ENCODE measurements at regions not wholly inside any gene's neighbourhood (a gene's known extent, or its start where the extent isn't known, plus 50 kb on each side); places are given as distances from the start of the nearest gene placed in this dataset.

DNA sequence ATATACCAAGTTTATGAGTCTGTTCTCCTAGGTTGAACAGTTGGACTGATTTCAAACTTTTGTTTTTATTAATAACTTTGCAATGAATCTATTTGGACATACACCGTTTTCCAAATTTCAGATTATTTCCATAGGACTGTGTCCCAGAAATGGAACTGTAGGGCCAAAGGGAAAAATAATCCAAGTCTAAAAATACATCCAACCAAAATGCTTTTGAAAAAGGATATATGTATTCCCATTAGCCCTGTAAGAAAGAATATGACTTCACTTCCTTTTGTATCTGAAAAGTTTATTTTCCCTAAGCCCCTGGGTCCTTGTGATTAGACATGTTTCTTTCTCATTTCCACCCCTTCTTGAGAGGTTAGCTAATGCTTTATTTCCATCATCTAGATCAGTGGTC is 434.2 kb upstream of the MKI67 start:
- Histone ChIP-seq H3K27me3 (ENCODE audit: insufficient read depth, low read length) (no peaks in the 10 kb centered on the region), H3K9me3 (ENCODE audit: insufficient read depth, low read depth, low read length) (peaks cover 8% of the 10 kb centered on the region; the same call in 1 of the 2 replicates), H3K9ac (ENCODE audit: low read depth, low read length) (no peak overlapping the region), H3K36me3 (ENCODE audit: insufficient read depth, low read length) (no peaks in the 10 kb centered on the region), H3K4me3 (ENCODE audit: low read length) (no peak overlapping the region), H3K4me1 (ENCODE audit: insufficient read depth, low read length) (no peaks in the 10 kb centered on the region), H3K27ac (ENCODE audit: low read depth, low read length) (no peak overlapping the region)
- WGBS, result 100% methylated on average over 1 of the region's 1 CpG

DNA sequence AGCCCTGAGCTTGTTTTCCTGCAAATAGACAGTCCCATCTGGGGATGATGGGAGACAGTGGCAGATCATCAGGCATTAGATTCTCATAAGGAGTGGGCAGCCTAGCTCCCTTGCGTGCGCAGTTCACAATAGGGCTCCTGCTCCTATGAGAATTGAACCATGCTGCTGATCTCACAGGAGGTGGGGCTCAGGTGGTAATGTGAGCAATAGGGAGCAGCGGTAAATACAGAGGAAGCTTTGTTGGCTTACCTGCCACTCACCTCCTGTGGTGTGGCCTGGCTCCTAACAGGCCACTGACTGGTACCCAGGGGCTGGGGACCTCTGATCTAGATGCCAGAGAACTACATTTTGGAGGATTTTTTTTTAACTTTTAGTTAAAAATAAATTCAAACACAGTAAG is 434.8 kb upstream of the MKI67 start:
- Histone ChIP-seq H3K27me3 (ENCODE audit: insufficient read depth, low read length) (no peaks in the 10 kb centered on the region), H3K27ac (ENCODE audit: low read depth, low read length) (no peak overlapping the region), H3K4me1 (ENCODE audit: insufficient read depth, low read length) (no peaks in the 10 kb centered on the region), H3K36me3 (ENCODE audit: insufficient read depth, low read length) (no peaks in the 10 kb centered on the region), H3K4me3 (ENCODE audit: low read length) (no peak overlapping the region), H3K9me3 (ENCODE audit: insufficient read depth, low read depth, low read length) (peaks cover 8% of the 10 kb centered on the region; the same call in 1 of the 2 replicates), H3K9ac (ENCODE audit: low read depth, low read length) (no peak overlapping the region)
- WGBS, result 97% methylated on average over 3 of the region's 3 CpGs

DNA sequence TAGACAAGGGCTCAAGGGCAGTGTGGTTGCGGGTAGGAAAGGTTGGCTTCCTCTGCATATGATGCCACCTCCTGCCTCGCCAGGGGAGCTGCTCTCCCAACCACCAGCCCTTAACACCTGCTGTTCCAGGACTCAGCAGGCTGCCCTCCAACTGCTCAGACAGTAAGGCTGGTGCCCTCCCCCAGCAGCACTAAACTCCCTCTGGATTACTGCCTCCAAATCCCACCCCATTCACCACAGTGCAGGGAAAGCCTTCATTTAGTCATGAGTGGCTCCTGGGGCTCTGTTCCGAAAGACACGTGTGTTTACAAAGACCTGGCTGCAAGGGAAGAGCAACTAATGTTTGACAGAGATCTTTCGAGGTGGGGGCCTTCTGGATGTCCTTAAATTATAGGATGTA is 437.2 kb upstream of the MKI67 start:
- no peaks in the 10 kb centered on the region for H3K27me3 ChIP-seq (ENCODE audit: insufficient read depth, low read length)

DNA sequence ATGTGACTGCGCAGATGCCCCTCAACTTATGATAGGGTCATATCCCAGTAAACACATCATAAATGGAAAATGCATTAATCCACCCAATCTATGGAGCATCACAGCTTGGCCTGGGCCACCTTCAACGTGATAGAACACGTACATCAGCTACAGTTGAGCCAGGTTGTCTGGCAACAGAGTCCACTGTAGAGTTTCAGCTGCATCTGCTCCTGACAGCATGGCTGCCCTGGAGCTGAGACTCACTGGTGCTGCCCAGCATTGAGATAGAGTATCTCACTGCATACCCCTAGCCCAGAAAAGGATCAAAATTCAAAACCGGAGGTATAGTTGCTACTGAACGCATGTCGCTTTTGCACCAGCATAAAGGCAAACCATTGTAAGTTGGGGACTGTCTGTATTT is 437.7 kb upstream of the MKI67 start:
- Histone ChIP-seq H3K36me3 (ENCODE audit: insufficient read depth, low read length) (no peaks in the 10 kb centered on the region), H3K27ac (ENCODE audit: low read depth, low read length) (no peak overlapping the region), H3K9ac (ENCODE audit: low read depth, low read length) (no peak overlapping the region), H3K4me1 (ENCODE audit: insufficient read depth, low read length) (no peaks in the 10 kb centered on the region), H3K4me3 (ENCODE audit: low read length) (no peak overlapping the region), H3K27me3 (ENCODE audit: insufficient read depth, low read length) (no peaks in the 10 kb centered on the region), H3K9me3 (ENCODE audit: insufficient read depth, low read depth, low read length) (peaks cover 8% of the 10 kb centered on the region; the same call in 1 of the 2 replicates)
- WGBS, result 98% methylated on average over 6 of the region's 6 CpGs

More for the DNA sequence above, 437.2 kb upstream of the MKI67 start:
- Histone ChIP-seq H3K4me1 (ENCODE audit: insufficient read depth, low read length) (no peaks in the 10 kb centered on the region), H3K9me3 (ENCODE audit: insufficient read depth, low read depth, low read length) (peaks cover 8% of the 10 kb centered on the region; the same call in 1 of the 2 replicates), H3K4me3 (ENCODE audit: low read length) (no peak overlapping the region), H3K27ac (ENCODE audit: low read depth, low read length) (no peak overlapping the region), H3K36me3 (ENCODE audit: insufficient read depth, low read length) (no peaks in the 10 kb centered on the region), H3K9ac (ENCODE audit: low read depth, low read length) (no peak overlapping the region)
- WGBS, result 95% methylated on average over 5 of the region's 5 CpGs

DNA sequence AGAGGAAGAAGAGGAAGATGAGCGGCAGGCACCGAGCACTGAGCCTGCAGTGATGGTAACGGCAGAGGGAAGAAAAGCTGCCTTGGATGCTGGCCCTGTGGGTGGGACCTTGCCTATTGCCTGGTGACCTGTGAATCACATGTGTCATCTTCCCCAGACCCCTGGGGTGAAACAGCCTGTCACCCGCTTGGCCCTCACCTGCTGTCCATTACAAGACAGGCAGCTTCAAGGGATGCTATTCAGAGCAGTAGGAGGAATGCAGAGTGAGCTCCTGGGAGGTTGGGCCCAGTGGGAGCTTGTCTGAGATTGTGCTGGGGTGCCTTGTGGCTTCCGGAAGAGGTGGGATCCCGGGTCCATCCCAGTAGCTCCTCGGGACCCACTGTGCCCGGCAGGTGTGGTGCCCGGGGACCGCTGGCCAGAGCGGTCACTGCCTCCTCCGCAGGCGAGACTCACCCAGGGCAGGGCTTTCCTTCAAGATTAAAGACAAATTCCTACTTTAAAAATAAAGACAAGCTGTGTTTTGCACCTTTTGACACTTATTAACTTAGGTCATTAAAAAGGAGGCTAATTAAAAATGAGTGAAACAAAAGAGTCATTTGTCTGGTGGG is 440.2 kb upstream of the MKI67 start:
- Histone ChIP-seq H3K36me3 (ENCODE audit: insufficient read depth, low read length) (no peaks in the 10 kb centered on the region), H3K4me1 (ENCODE audit: insufficient read depth, low read length) (no peaks in the 10 kb centered on the region), H3K9me3 (ENCODE audit: insufficient read depth, low read depth, low read length) (peaks cover 2% of the 10 kb centered on the region; the same call in 1 of the 2 replicates), H3K4me3 (ENCODE audit: low read length) (no peak overlapping the region), H3K27me3 (ENCODE audit: insufficient read depth, low read length) (no peaks in the 10 kb centered on the region), H3K9ac (ENCODE audit: low read depth, low read length) (no peak overlapping the region), H3K27ac (ENCODE audit: low read depth, low read length) (no peak overlapping the region)
- WGBS, result 94% methylated on average over 13 of the region's 13 CpGs

DNA sequence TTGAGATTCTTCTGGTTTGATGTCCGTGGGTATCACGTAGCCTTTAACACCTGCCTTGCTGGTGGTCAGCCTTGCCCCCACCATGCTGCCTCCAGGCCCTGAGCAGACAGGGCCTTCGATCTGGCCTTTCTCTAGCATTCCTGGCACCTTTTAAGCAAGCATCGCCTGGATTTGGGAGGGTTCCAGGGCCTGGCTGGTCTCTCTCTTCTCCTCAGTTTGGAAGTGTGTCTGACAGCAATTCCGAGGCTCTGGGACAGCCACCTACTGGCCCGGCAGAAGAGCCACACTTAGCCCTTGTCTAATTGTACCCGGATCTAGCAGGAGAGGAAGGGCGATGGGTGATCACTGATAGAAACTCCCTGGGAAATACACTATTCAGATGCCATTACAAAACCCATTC is 441.3 kb upstream of the MKI67 start:
- no peaks in the 10 kb centered on the region for H3K27me3 ChIP-seq (ENCODE audit: insufficient read depth, low read length)
- WGBS, result 87% methylated on average over 8 of the region's 8 CpGs
- H3K4me1 ChIP-seq (ENCODE audit: insufficient read depth, low read length), result no peaks in the 10 kb centered on the region
- H3K27ac ChIP-seq (ENCODE audit: low read depth, low read length), result no peak overlapping the region
- H3K4me3 ChIP-seq (ENCODE audit: low read length), result no peak overlapping the region
- H3K9ac ChIP-seq (ENCODE audit: low read depth, low read length), result no peak overlapping the region
- no peaks in the 10 kb centered on the region for H3K9me3 ChIP-seq (ENCODE audit: insufficient read depth, low read depth, low read length)
- no peaks in the 10 kb centered on the region for H3K36me3 ChIP-seq (ENCODE audit: insufficient read depth, low read length)

DNA sequence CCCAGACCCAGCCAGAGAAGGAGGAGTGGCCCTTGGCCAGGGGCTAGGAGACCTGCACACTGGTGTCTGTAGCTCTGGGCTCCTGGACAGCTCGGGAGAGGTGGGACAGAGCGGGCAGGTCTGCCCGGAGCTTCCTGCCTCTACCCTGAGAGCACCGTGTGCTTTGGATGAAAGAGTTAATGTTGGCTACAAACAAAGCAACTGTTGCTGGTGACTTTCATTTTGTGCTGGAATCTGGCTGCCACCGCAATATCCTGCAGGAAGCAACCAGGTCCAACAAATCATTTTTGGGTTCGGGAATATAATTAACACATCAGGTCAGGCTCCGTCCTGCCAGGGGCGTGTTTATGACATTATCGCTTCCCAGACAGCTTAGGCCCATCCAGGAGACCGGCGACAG is 441.8 kb upstream of the MKI67 start:
- 94% methylated on average over 11 of the region's 11 CpGs for WGBS

DNA sequence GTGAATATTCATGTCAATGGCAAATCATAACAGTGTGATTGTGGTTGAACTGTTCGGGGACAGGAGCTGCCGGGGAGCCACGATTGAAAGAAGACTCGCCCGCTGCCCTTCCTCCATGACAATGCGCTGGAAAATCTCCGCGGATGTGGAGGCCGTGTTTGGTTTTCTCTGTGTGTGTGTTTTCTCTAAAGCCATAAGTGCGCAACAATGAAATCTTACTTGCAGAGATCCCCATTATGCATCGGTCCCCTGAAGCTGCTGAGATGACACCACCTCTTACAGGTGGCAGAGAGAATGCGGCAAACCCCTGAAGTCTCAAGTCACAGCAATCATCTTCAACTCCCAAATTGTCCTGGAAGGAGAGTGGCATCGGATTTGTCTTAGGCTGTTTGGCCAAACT is 442.3 kb upstream of the MKI67 start:
- Histone ChIP-seq H3K4me1 (ENCODE audit: insufficient read depth, low read length) (no peaks in the 10 kb centered on the region), H3K27ac (ENCODE audit: low read depth, low read length) (no peak overlapping the region), H3K27me3 (ENCODE audit: insufficient read depth, low read length) (no peaks in the 10 kb centered on the region), H3K36me3 (ENCODE audit: insufficient read depth, low read length) (no peaks in the 10 kb centered on the region), H3K4me3 (ENCODE audit: low read length) (no peak overlapping the region), H3K9me3 (ENCODE audit: insufficient read depth, low read depth, low read length) (no peaks in the 10 kb centered on the region), H3K9ac (ENCODE audit: low read depth, low read length) (no peak overlapping the region)
- WGBS, result 89% methylated on average over 13 of the region's 13 CpGs

More for the DNA sequence above, 441.8 kb upstream of the MKI67 start:
- H3K36me3 ChIP-seq (ENCODE audit: insufficient read depth, low read length), result no peaks in the 10 kb centered on the region
- no peaks in the 10 kb centered on the region for H3K27me3 ChIP-seq (ENCODE audit: insufficient read depth, low read length)
- no peak overlapping the region for H3K4me3 ChIP-seq (ENCODE audit: low read length)
- H3K4me1 ChIP-seq (ENCODE audit: insufficient read depth, low read length), result no peaks in the 10 kb centered on the region
- no peak overlapping the region for H3K27ac ChIP-seq (ENCODE audit: low read depth, low read length)
- no peaks in the 10 kb centered on the region for H3K9me3 ChIP-seq (ENCODE audit: insufficient read depth, low read depth, low read length)
- H3K9ac ChIP-seq (ENCODE audit: low read depth, low read length), result no peak overlapping the region

DNA sequence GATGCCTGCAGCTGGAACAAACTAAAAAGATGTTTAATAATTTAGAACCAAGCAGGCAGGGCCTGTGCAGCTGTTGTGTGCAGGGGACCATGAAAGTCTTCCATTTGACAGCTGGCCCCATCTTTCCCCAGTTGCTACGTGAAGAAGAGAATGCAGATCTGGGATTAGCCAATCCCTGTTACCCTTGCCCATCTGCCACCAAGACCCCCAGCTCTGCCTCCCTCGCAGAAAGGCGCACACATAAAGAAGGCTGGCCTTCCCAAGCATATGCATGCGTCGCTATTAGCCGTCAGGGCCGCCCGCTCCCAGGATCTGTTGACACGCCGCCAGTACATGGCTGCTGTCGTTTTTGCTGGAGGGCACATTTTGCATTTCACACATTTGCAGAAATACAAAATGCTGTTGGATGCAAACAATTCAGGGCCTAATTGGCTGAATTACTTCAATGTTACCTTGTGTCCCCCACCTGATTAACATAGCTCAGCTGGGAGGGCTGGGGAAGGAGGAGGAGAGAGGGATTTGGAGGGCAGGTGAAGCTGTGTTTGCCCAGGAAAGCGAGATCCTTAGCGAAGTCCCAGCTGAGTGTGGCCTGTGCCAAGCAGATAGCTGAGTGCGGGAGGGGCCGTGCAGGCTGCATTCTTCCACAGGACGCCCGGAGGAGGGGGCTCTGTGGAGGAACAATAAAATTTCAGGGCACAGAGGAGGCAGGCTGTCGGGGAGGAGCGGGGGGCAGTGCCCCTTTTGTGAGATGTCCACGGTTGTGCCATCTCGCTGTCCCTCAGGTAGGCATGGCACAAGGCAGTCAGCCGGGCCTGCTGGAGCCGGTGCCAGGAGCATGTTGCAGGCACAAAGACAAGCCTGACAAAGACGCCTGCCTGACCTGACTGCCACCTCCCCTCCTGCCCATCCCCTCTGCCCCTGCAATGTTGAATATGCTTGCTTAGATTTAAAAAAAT is 443.0 kb upstream of the MKI67 start:
- Histone ChIP-seq H3K27me3 (ENCODE audit: insufficient read depth, low read length) (no peaks in the 10 kb centered on the region), H3K9ac (ENCODE audit: low read depth, low read length) (no peak overlapping the region), H3K27ac (ENCODE audit: low read depth, low read length) (no peak overlapping the region), H3K9me3 (ENCODE audit: insufficient read depth, low read depth, low read length) (no peaks in the 10 kb centered on the region), H3K4me3 (ENCODE audit: low read length) (no peak overlapping the region), H3K36me3 (ENCODE audit: insufficient read depth, low read length) (no peaks in the 10 kb centered on the region), H3K4me1 (ENCODE audit: insufficient read depth, low read length) (peaks cover 4% of the 10 kb centered on the region; the same call in 1 of the 2 replicates)
- WGBS, result 84% methylated on average over 24 of the region's 24 CpGs

DNA sequence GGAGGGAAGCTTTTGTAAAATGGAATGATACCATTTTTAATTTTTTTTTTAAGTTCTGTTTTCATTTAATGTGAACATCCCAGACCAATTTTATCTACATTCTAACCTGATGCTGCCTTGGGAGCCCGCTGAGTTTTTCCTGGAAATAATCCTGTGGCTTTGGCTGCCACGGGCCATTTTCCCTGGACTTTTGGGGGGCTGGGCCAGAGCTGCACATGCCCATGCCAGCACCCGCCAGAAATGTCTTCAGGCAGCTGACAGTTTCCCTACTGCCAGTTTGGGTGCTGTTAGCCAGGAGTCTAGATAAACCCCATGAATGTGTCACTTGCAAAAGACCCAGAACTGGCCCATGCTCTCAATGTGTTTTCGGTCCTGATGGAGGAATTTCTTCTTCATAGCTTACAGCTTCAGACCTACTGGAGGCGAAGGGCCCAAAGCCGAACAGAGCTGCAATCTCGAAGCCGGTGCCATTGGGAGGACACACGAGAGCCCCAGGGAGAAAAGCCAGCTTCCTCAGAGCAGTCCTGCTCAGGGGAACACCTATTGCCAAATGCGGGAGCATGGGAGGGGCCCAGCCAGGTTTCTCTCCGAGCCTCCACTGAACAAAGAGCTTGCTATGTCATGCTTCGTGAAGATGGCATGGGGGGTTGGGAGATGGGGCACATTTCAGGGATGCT is 444.2 kb upstream of the MKI67 start:
- no peaks in the 10 kb centered on the region for H3K36me3 ChIP-seq (ENCODE audit: insufficient read depth, low read length)

DNA sequence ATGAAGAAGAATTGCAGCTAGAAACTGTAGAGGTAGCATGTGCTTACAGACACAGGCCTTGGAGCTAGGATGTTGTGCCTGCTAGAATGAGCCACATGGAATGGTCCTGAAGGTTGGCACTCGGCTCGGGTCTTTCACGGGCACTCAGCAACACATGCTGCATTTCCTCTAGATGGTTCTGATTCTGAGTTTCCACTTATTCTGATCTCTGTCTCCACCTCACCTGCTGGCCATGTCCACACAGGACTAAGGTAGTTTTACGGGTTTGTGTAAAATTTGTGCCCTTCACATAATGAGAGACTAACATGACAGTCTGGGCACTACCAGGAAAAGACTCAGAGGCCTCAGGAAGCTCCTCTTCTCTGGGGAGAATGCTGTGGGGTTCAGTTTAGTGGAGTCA is 444.8 kb upstream of the MKI67 start:
- Histone ChIP-seq H3K27me3 (ENCODE audit: insufficient read depth, low read length) (no peaks in the 10 kb centered on the region), H3K9ac (ENCODE audit: low read depth, low read length) (no peak overlapping the region), H3K27ac (ENCODE audit: low read depth, low read length) (no peak overlapping the region), H3K9me3 (ENCODE audit: insufficient read depth, low read depth, low read length) (no peaks in the 10 kb centered on the region), H3K36me3 (ENCODE audit: insufficient read depth, low read length) (no peaks in the 10 kb centered on the region), H3K4me3 (ENCODE audit: low read length) (no peak overlapping the region), H3K4me1 (ENCODE audit: insufficient read depth, low read length) (peaks cover 14% of the 10 kb centered on the region; the same call in 1 of the 2 replicates)
- WGBS, result 98% methylated on average over 4 of the region's 4 CpGs

More for the DNA sequence above, 444.2 kb upstream of the MKI67 start:
- 95% methylated on average over 12 of the region's 12 CpGs for WGBS
- no peaks in the 10 kb centered on the region for H3K9me3 ChIP-seq (ENCODE audit: insufficient read depth, low read depth, low read length)
- H3K4me3 ChIP-seq (ENCODE audit: low read length), result no peak overlapping the region
- peaks cover 9% of the 10 kb centered on the region; the same call in 1 of the 2 replicates for H3K4me1 ChIP-seq (ENCODE audit: insufficient read depth, low read length)
- no peak overlapping the region for H3K27ac ChIP-seq (ENCODE audit: low read depth, low read length)
- H3K27me3 ChIP-seq (ENCODE audit: insufficient read depth, low read length), result no peaks in the 10 kb centered on the region
- no peak overlapping the region for H3K9ac ChIP-seq (ENCODE audit: low read depth, low read length)
